SK-N-SH (cell line): ENCODE measurements at regions not wholly inside any gene's neighbourhood (a gene's known extent, or its start where the extent isn't known, plus 50 kb on each side); places are given as distances from the start of the nearest gene placed in this dataset.

ENCODE experiments used
- CTCF ChIA-PET: fragments of 300-600, 350-600 bp; formaldehyde crosslinking; extraction: SDS; loops from one replicate; lab custom pipeline; 2021; lab: Yijun Ruan, JAX
- POLR2A ChIA-PET: fragments of 350-600 bp; sonication (Branson Sonifier 250); formaldehyde crosslinking; extraction: SDS; loops from one replicate; lab custom pipeline; 2020; ENCODE audit warnings: antibody characterized with exemption, inconsistent platforms; lab: Yijun Ruan, JAX
- DNase-seq: peaks from one replicate; pipeline ENCODE4 v3.0.0; 2012
- H2AFZ ChIP-seq: fragments of 200-600 bp; sonication (generic); 2 replicates; pipeline ENCODE4 v1.8.1; 2016; ENCODE audit warnings: antibody characterized with exemption, mild to moderate bottlenecking, low read depth
- H3F3A ChIP-seq: fragments of 200-600 bp; sonication (generic); replicated peaks from 2 replicates; pipeline ENCODE3; 2016; ENCODE audit warnings: antibody characterized with exemption, mild to moderate bottlenecking; ENCODE audit not compliant: insufficient read depth
- H3K27ac ChIP-seq, 2 experiments: fragments of 200-500 bp in 1 of 2; fragments of 200-600 bp in 1 of 2; sonication (Bioruptor generic) in 1 of 2; sonication (generic), shearing (Covaris generic) in 1 of 2; 2 replicates each; pipeline versions ENCODE4 v1.5.1 to v1.6.1; 2014 to 2016; ENCODE audit warnings: low read depth in 2 of 2, inconsistent platforms in 1 of 2, low read length in 1 of 2, mild to moderate bottlenecking in 1 of 2, mixed read lengths in 1 of 2
- H3K27me3 ChIP-seq: fragments of 200-600 bp; sonication (generic), shearing (Covaris generic); 2 replicates; pipeline ENCODE4 v1.6.1; 2016; ENCODE audit warnings: mixed run types; ENCODE audit not compliant: insufficient read depth
- H3K36me3 ChIP-seq, 2 experiments: fragments of 200-500 bp in 1 of 2; fragments of 200-600 bp in 1 of 2; sonication (Bioruptor generic) in 1 of 2; sonication (generic) in 1 of 2; replicated peaks in 1 of 2; 2 replicates each; pipeline versions ENCODE3 to v1.5.1; 2014 to 2016; ENCODE audit warnings: low read length in 1 of 2, mild to moderate bottlenecking in 1 of 2; ENCODE audit not compliant: insufficient read depth in 2 of 2, control insufficient read depth in 1 of 2
- H3K4me1 ChIP-seq, 2 experiments: fragments of 200-500 bp in 1 of 2; fragments of 200-600 bp in 1 of 2; sonication (Bioruptor generic) in 1 of 2; sonication (generic), shearing (Covaris generic) in 1 of 2; 2 replicates each; pipeline versions ENCODE4 v1.5.1 to v1.6.1; 2014 to 2016; ENCODE audit warnings: low read depth in 1 of 2, low read length in 1 of 2, mixed run types in 1 of 2; ENCODE audit not compliant: insufficient read depth in 2 of 2, control insufficient read depth in 1 of 2
- H3K4me2 ChIP-seq: fragments of 200-600 bp; sonication (generic), shearing (Covaris generic); 2 replicates; pipeline ENCODE4 v1.6.1; 2017; ENCODE audit warnings: mixed run types
- H3K4me3 ChIP-seq, 2 experiments: fragments of 200-500 bp in 1 of 2; fragments of 200-600 bp in 1 of 2; sonication (Bioruptor generic) in 1 of 2; sonication (generic), shearing (Covaris generic) in 1 of 2; 2 replicates each; pipeline versions ENCODE4 v1.5.1 to v1.8.1; 2014 to 2016; ENCODE audit warnings: low read depth in 2 of 2, inconsistent platforms in 1 of 2, low read length in 1 of 2, mild to moderate bottlenecking in 1 of 2, mixed read lengths in 1 of 2, moderate library complexity in 1 of 2
- H3K79me2 ChIP-seq: fragments of 200-600 bp; sonication (generic); 2 replicates; pipeline ENCODE4 v1.8.1; 2017; ENCODE audit warnings: mild to moderate bottlenecking; ENCODE audit not compliant: insufficient read depth
- H3K9ac ChIP-seq: fragments of 200-600 bp; sonication (generic); 2 replicates; pipeline ENCODE4 v1.6.1; 2017; ENCODE audit warnings: mixed run types
- H3K9me2 ChIP-seq: fragments of 200-600 bp; sonication (generic); 2 replicates; pipeline ENCODE4 v1.6.1; 2017; ENCODE audit warnings: mixed run types
- H3K9me3 ChIP-seq: fragments of 200-600 bp; sonication (generic); 2 replicates; pipeline ENCODE4 v1.6.1; 2017; ENCODE audit warnings: mixed run types, mild to moderate bottlenecking, moderate library complexity
- H4K20me1 ChIP-seq: fragments of 200-600 bp; sonication (generic); 2 replicates; pipeline ENCODE4 v1.6.1; 2017; ENCODE audit warnings: mild to moderate bottlenecking, mixed run types; ENCODE audit not compliant: insufficient read depth
- CHD2 ChIP-seq: fragments of 150-350 bp; IDR thresholded peaks from 2 replicates; pipeline ENCODE4 v1.6.1; 2018; ENCODE audit warnings: low read length; ENCODE audit not compliant: partially characterized antibody
- ELF1 ChIP-seq: IDR thresholded peaks from 2 replicates; pipeline ENCODE4 v1.4.0; 2012
- EP300 ChIP-seq, 2 experiments: IDR thresholded peaks; 2 replicates each; pipeline versions ENCODE4 v1.4.0 to v1.6.1; 2012; ENCODE audit warnings: borderline replicate concordance in 1 of 2, low read depth in 1 of 2, low read length in 1 of 2
- FOSL2 ChIP-seq: IDR thresholded peaks from 2 replicates; pipeline ENCODE4 v1.4.0; 2012; ENCODE audit warnings: low read depth, mild to moderate bottlenecking, moderate library complexity, borderline replicate concordance
- GABPA ChIP-seq: IDR thresholded peaks from 2 replicates; pipeline ENCODE4 v1.4.0; 2012; ENCODE audit warnings: low read depth, mild to moderate bottlenecking
- JUND ChIP-seq: IDR thresholded peaks from 2 replicates; pipeline ENCODE4 v1.4.0; 2012
- MXI1 ChIP-seq: IDR thresholded peaks from 2 replicates; pipeline ENCODE4 v1.6.1; 2012; ENCODE audit warnings: mild to moderate bottlenecking, low read depth, low read length, improper control_type of control experiment
- NFIC ChIP-seq: IDR thresholded peaks from 2 replicates; pipeline ENCODE4 v1.4.0; 2012; ENCODE audit warnings: borderline replicate concordance
- NRF1 ChIP-seq: IDR thresholded peaks from 2 replicates; pipeline ENCODE4 v1.6.1; 2012; ENCODE audit warnings: low read depth, mild to moderate bottlenecking, low read length
- POLR2AphosphoS5 ChIP-seq: IDR thresholded peaks from 2 replicates; pipeline ENCODE4 v1.6.1; 2012; ENCODE audit warnings: low read depth, low read length
- RCOR1 ChIP-seq: fragments of 150-350 bp; IDR thresholded peaks from 2 replicates; pipeline ENCODE4 v1.6.1; 2017; ENCODE audit warnings: antibody characterized with exemption, low read length
- TAF1 ChIP-seq: IDR thresholded peaks from 2 replicates; pipeline ENCODE4 v1.6.1; 2012; ENCODE audit warnings: low read depth, mild to moderate bottlenecking, low read length, moderate library complexity, borderline replicate concordance
- TEAD4 ChIP-seq: IDR thresholded peaks from 2 replicates; pipeline ENCODE4 v1.4.0; 2012; ENCODE audit warnings: mild to moderate bottlenecking, borderline replicate concordance; ENCODE audit not compliant: insufficient read depth
- WGBS: methylation state at CpG from one replicate; pipeline ENCODE4 v1.1.6; 2017; ENCODE audit warnings: low lambda C conversion rate; 5-methylcytosine and 5-hydroxymethylcytosine counted together
- TF ChIP-seq, protein P1 (sequence below): fragments of 150-350 bp; IDR thresholded peaks from 2 replicates; pipeline ENCODE4 v1.6.1; 2016; ENCODE audit warnings: mild to moderate bottlenecking, low read depth, low read length
- TF ChIP-seq, protein P2 (sequence below): IDR thresholded peaks from 2 replicates; pipeline ENCODE4; 2012
- TF ChIP-seq, protein P3 (sequence below): IDR thresholded peaks from 2 replicates; pipeline ENCODE4 v1.4.0; 2012; ENCODE audit warnings: low read depth, borderline replicate concordance
- TF ChIP-seq, protein P4 (sequence below): IDR thresholded peaks from 2 replicates; pipeline ENCODE4 v1.4.0; 2012; ENCODE audit warnings: low read depth

DNA sequence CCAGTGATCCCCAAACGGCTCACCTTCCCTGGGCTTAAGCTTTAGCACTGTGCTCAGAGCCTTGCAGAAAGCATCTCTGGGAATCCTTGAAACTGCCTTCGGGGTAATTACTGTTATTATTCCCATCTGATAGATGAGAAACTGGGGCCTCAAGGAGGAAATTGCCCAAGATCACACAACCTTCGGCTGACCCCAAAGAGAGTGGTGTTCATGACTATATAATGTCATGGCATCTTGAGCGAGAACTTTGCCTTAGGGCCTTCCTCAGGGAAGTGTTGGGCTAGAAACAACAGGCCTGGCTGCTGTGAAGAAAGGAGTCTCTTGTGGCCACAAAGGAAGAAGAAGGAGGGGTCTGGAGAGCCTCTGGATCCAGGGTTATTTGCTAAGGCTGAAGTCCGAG lies 388.7 kb upstream of the CFAP20DC start:
- Histone ChIP-seq H3K4me2 (no peak overlapping the region), H3K9me3 (no peaks in the 10 kb centered on the region), H3K4me1 (no peaks in the 10 kb centered on the region), H3K27me3 (peaks cover 6% of the 10 kb centered on the region; the same call in 1 of the 2 replicates), H3K9ac (no peak overlapping the region), H3K4me3 (no peak overlapping the region), H3K36me3 (no peaks in the 10 kb centered on the region), H3K27ac (no peak overlapping the region), H4K20me1 (no peaks in the 10 kb centered on the region), H3K79me2 (no peaks in the 10 kb centered on the region), H3K9me2 (no peaks in the 10 kb centered on the region), H3F3A (no peaks in the 10 kb centered on the region), H2AFZ (no peak overlapping the region)
- TF ChIP-seq TEAD4 (no peak), NFIC (no peak)
- 62% methylated on average over 4 of the region's 5 CpGs for WGBS
- POLR2A ChIA-PET = no interaction called here
- DNase-seq = no peak
- CTCF ChIA-PET = no interaction called here

DNA sequence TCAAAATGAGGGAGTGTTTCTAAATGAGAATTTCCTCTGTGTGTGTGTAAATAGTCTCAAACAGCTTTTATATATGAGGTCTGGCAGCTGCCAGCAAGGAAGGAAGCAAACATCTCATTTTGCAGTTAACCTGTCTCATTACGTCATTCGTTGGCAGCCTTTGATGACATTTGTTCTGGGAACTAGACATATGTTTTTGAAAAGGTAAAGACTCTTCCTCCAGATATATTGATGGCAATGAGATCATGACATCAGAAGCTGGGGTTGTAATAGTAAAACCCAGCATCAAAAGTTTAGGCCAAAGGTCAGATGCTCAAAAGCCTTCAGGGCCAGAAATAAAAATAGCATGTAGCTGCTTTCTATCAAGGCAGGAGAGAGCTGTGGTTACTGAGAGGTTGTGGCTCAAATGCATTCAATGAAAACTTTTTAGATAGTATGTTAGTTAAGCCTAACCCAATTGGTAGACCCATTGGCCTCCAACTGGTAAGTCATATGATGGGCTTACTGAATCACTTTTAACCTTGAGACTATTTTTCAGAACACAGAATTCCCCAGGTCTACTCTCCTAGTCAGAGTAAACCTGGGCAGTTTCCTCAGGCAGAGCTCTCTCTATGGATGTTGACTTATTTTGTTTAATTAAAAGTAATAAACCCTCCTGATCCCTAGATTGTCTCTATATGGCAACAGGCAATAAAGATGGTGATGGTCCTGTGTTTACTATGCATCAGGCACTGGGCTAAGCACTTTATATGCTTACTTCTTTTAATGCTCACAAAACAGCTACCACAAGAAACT lies 386.5 kb upstream of the CFAP20DC start:
- Histone ChIP-seq H3K79me2 (no peaks in the 10 kb centered on the region), H3K9me3 (no peaks in the 10 kb centered on the region), H3K36me3 (no peaks in the 10 kb centered on the region), H4K20me1 (no peaks in the 10 kb centered on the region), H3F3A (no peaks in the 10 kb centered on the region), H3K27ac (no peak overlapping the region), H3K4me1 (no peaks in the 10 kb centered on the region), H3K4me2 (no peak overlapping the region), H3K9me2 (no peaks in the 10 kb centered on the region), H3K27me3 (no peaks in the 10 kb centered on the region), H3K4me3 (no peak overlapping the region), H3K9ac (no peak overlapping the region), H2AFZ (no peak overlapping the region)
- no peak for DNase-seq
- 81% methylated on average over 2 of the region's 2 CpGs for WGBS
- POLR2A ChIA-PET = no interaction called here
- CTCF ChIA-PET = no interaction called here
- no peak for TF ChIP-seq JUND
- TF ChIP-seq TAF1 = no peak
- no peak for TF ChIP-seq FOSL2
- TF ChIP-seq GABPA = no peak
- TF ChIP-seq, protein P1, sequence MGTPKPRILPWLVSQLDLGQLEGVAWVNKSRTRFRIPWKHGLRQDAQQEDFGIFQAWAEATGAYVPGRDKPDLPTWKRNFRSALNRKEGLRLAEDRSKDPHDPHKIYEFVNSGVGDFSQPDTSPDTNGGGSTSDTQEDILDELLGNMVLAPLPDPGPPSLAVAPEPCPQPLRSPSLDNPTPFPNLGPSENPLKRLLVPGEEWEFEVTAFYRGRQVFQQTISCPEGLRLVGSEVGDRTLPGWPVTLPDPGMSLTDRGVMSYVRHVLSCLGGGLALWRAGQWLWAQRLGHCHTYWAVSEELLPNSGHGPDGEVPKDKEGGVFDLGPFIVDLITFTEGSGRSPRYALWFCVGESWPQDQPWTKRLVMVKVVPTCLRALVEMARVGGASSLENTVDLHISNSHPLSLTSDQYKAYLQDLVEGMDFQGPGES = no peak
- TF ChIP-seq, protein P2, sequence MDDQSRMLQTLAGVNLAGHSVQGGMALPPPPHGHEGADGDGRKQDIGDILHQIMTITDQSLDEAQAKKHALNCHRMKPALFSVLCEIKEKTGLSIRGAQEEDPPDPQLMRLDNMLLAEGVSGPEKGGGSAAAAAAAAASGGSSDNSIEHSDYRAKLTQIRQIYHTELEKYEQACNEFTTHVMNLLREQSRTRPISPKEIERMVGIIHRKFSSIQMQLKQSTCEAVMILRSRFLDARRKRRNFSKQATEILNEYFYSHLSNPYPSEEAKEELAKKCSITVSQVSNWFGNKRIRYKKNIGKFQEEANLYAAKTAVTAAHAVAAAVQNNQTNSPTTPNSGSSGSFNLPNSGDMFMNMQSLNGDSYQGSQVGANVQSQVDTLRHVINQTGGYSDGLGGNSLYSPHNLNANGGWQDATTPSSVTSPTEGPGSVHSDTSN = no peak

DNA sequence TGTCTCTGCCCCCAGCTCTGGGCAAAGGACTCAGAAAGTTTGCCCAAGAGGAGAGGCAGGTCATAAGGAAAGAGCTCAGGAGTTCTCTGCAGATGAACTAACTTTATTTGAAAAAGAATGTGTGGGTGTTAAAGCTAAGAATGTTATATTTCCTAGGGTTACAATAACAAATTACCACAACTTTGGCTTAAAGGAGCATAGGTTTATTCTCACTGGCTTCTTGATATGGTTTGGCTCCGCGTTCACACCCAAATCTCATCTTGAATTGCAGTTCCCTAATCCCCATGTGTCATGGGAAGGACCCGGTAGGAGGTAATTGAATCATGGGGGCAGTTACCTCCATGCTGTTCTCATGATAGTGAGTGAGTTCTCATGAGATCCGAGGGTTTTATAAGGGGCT lies 383.7 kb upstream of the CFAP20DC start:
- Histone ChIP-seq H3K27ac (no peak overlapping the region), H3K9ac (no peak overlapping the region), H3F3A (no peaks in the 10 kb centered on the region), H3K9me2 (no peaks in the 10 kb centered on the region), H4K20me1 (no peaks in the 10 kb centered on the region), H3K4me1 (no peaks in the 10 kb centered on the region), H3K79me2 (no peaks in the 10 kb centered on the region), H3K27me3 (no peaks in the 10 kb centered on the region), H3K9me3 (no peaks in the 10 kb centered on the region), H3K36me3 (no peaks in the 10 kb centered on the region), H3K4me3 (no peak overlapping the region), H2AFZ (no peak overlapping the region), H3K4me2 (no peak overlapping the region)
- DNase-seq = no peak
- POLR2A ChIA-PET = no interaction called here
- CTCF ChIA-PET = no interaction called here
- WGBS = 55% methylated on average over 4 of the region's 4 CpGs
- TF ChIP-seq, protein P2 = no peak
- TF ChIP-seq EP300 (IDR thresholded peaks at IDR 0.05; ENCODE audit: borderline replicate concordance in 1 of 2, low read depth in 1 of 2, low read length in 1 of 2) (no peak), JUND (no peak), TEAD4 (no peak), ELF1 (no peak), POLR2AphosphoS5 (no peak), MXI1 (no peak), TAF1 (no peak), CHD2 (no peak), RCOR1 (no peak), NRF1 (no peak)
- TF ChIP-seq, protein P3, sequence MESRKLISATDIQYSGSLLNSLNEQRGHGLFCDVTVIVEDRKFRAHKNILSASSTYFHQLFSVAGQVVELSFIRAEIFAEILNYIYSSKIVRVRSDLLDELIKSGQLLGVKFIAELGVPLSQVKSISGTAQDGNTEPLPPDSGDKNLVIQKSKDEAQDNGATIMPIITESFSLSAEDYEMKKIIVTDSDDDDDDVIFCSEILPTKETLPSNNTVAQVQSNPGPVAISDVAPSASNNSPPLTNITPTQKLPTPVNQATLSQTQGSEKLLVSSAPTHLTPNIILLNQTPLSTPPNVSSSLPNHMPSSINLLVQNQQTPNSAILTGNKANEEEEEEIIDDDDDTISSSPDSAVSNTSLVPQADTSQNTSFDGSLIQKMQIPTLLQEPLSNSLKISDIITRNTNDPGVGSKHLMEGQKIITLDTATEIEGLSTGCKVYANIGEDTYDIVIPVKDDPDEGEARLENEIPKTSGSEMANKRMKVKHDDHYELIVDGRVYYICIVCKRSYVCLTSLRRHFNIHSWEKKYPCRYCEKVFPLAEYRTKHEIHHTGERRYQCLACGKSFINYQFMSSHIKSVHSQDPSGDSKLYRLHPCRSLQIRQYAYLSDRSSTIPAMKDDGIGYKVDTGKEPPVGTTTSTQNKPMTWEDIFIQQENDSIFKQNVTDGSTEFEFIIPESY = no peak
- TF ChIP-seq, protein P4, sequence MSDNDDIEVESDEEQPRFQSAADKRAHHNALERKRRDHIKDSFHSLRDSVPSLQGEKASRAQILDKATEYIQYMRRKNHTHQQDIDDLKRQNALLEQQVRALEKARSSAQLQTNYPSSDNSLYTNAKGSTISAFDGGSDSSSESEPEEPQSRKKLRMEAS = no peak
